HEK293T (cell line): ENCODE measurements at regions not wholly inside any gene's neighbourhood (a gene's known extent, or its start where the extent isn't known, plus 50 kb on each side); places are given as distances from the start of the nearest gene placed in this dataset.

Experiments
- BHLHE40 ChIP-seq: fragments of 450-650 bp; IDR thresholded peaks from 2 replicates; pipeline ENCODE4 v1.6.1; 2016; ENCODE audit warnings: mild to moderate bottlenecking, moderate library complexity, borderline replicate concordance
- ELF4 ChIP-seq: fragments of 450-650 bp; IDR thresholded peaks from 2 replicates; pipeline ENCODE4 v1.6.1; 2017; ENCODE audit warnings: antibody characterized with exemption
- FOXK2 ChIP-seq: fragments of 450-650 bp; IDR thresholded peaks from 2 replicates; pipeline ENCODE4 v1.6.1; 2016; ENCODE audit warnings: mild to moderate bottlenecking
- FOXM1 ChIP-seq: fragments of 450-650 bp; IDR thresholded peaks from 2 replicates; pipeline ENCODE4 v1.6.1; 2017; ENCODE audit warnings: mild to moderate bottlenecking, borderline replicate concordance
- HDGF ChIP-seq: fragments of 450-650 bp; IDR thresholded peaks from 2 replicates; pipeline ENCODE4 v1.6.1; 2017; ENCODE audit warnings: antibody characterized with exemption, borderline replicate concordance
- LEF1 ChIP-seq: fragments of 450-650 bp; IDR thresholded peaks from 2 replicates; pipeline ENCODE4 v1.6.1; 2017; ENCODE audit warnings: mild to moderate bottlenecking, borderline replicate concordance
- NFRKB ChIP-seq: fragments of 450-650 bp; IDR thresholded peaks from 2 replicates; pipeline ENCODE4 v1.6.1; 2016; ENCODE audit warnings: mild to moderate bottlenecking, moderate library complexity
- SP1 ChIP-seq: fragments of 450-650 bp; IDR thresholded peaks from 2 replicates; pipeline ENCODE4 v1.6.1; 2017
- SUZ12 ChIP-seq: fragments of 450-650 bp; IDR thresholded peaks from 2 replicates; pipeline ENCODE4 v1.6.1; 2016; ENCODE audit warnings: mild to moderate bottlenecking
- TF ChIP-seq, protein P1 (sequence below): fragments of 450-650 bp; IDR thresholded peaks from 2 replicates; pipeline ENCODE4 v1.6.1; 2016

DNA sequence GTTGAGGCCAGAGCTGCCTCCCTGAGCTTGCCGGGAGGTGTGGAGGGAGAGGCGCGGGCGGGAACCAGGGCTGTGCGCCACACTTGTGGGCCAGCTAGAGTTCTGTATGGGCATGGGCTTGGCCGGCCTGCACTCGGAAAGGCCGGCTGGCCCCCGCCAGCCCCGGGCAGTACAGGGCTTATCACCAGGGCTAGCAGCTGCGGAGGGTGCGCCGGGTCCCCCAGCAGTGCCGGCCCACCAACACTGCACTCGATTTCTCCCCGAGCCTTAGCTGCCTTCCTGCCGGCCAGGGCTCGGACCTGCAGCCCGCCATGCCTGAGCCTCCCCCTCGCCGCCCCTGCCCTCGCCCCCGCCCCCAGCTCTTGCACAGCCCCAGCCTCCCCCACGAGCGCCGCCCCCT is 472.7 kb downstream of the TFAP2A start:
- no peak for TF ChIP-seq LEF1
- no peak for TF ChIP-seq ELF4
- TF ChIP-seq SUZ12: no peak
- TF ChIP-seq, protein P1, sequence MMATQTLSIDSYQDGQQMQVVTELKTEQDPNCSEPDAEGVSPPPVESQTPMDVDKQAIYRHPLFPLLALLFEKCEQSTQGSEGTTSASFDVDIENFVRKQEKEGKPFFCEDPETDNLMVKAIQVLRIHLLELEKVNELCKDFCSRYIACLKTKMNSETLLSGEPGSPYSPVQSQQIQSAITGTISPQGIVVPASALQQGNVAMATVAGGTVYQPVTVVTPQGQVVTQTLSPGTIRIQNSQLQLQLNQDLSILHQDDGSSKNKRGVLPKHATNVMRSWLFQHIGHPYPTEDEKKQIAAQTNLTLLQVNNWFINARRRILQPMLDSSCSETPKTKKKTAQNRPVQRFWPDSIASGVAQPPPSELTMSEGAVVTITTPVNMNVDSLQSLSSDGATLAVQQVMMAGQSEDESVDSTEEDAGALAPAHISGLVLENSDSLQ: no peak
- TF ChIP-seq SP1: no peak
- no peak for TF ChIP-seq FOXM1
- no peak for TF ChIP-seq FOXK2
- no peak for TF ChIP-seq HDGF
- no peak for TF ChIP-seq NFRKB
- no peak for TF ChIP-seq BHLHE40
